Stomach (tissue), 8 donors: ENCODE measurements at regions not wholly inside any gene's neighbourhood (a gene's known extent, or its start where the extent isn't known, plus 50 kb on each side); places are given as distances from the start of the nearest gene placed in this dataset.

Experiments
- DNase-seq, 2 donors: peaks; one replicate each; pipeline versions ENCODE4 v3.0.0 to v3.0.0-alpha.2; 2013 to 2019
- H3K27ac ChIP-seq, 5 donors: fragments of 200-600 bp in 4 of 5; sonication (generic) in 4 of 5; one replicate each; pipeline ENCODE4 v1.5.1; 2013 to 2019; ENCODE audit warnings: mild to moderate bottlenecking in 1 of 5, moderate library complexity in 1 of 5
- H3K27me3 ChIP-seq, 3 donors: fragments of 200-600 bp; sonication (generic); one replicate each; pipeline ENCODE4 v1.5.1; 2017 to 2019; ENCODE audit warnings: mixed run types in 1 of 3
- H3K36me3 ChIP-seq, 4 donors: fragments of 200-600 bp; sonication (generic); 1 replicate in 3 of 4; 2 replicates in 1 of 4; pipeline ENCODE4 v1.5.1; 2016 to 2019
- H3K4me1 ChIP-seq, 4 donors: fragments of 200-600 bp; sonication (generic); one replicate each; pipeline ENCODE4 v1.5.1; 2016 to 2019
- H3K4me3 ChIP-seq, 4 donors: fragments of 200-600 bp; sonication (generic) in 3 of 4; one replicate each; pipeline ENCODE4 v1.5.1; 2016 to 2019; ENCODE audit warnings: mild to moderate bottlenecking in 1 of 4
- H3K9me3 ChIP-seq, 4 donors: fragments of 200-600 bp; sonication (generic); one replicate each; pipeline ENCODE4 v1.5.1; 2016 to 2019
- CTCF ChIP-seq, 7 experiments: fragments of 450-650 bp in 4 of 7; fragments of 200-600 bp in 3 of 7; sonication (generic) in 3 of 7; IDR thresholded peaks; one replicate each; pipeline ENCODE4 v1.5.1; 2016 to 2019; ENCODE audit warnings: antibody characterized with exemption in 7 of 7, control low read depth in 2 of 7, mild to moderate bottlenecking in 1 of 7
- EP300 ChIP-seq: sonication (generic); formaldehyde crosslinking; IDR thresholded peaks from one replicate; pipeline ENCODE4 v1.6.1; 2017; ENCODE audit warnings: antibody characterized with exemption
- POLR2A ChIP-seq, 4 donors: fragments of 450-650 bp; IDR thresholded peaks; one replicate each; pipeline ENCODE4 v1.6.1; 2016; ENCODE audit warnings: antibody characterized with exemption in 4 of 4, control low read depth in 2 of 4, mild to moderate bottlenecking in 1 of 4, moderate library complexity in 1 of 4
- POLR2AphosphoS5 ChIP-seq, 3 donors: sonication (generic); formaldehyde crosslinking; IDR thresholded peaks; one replicate each; pipeline ENCODE4 v1.6.1; 2016; ENCODE audit warnings: antibody characterized with exemption in 3 of 3
- WGBS, 5 donors: extraction: QIAGEN DNeasy Blood & Tissue Kit in 3 of 5; methylation state at CpG; one replicate each; pipeline versions ENCODE4 v1.1.5 to v1.1.7; 2013 to 2018; 5-methylcytosine and 5-hydroxymethylcytosine counted together
- intact Hi-C: fragments of 100-400 bp; cut with DNase I; formaldehyde crosslinking; loops from one replicate; pipeline ENCODE4 v1.15.1; 2023; ENCODE audit warnings: low total_unique reads
- donor health status: healthy with polysubstance abuse.
- donor health status: Bipolar disorder and iron deficiency.
- donor health status: healthy.

- intact Hi-C loops, result no loop called here
- peak overlapping the region; percentile 48 to 89 (median 67) for H3K27ac ChIP-seq
- H3K27me3 ChIP-seq, result no peaks in the 10 kb centered on the region
- H3K4me1 ChIP-seq, result peaks cover 58 to 100% (median 93%) of the 10 kb centered on the region in 4 donors
- peak in 1 of 2 donors; percentile 52 for DNase-seq
- peaks cover 0 to 13% (median 6%) of the 10 kb centered on the region in 4 donors for H3K36me3 ChIP-seq
- H3K4me3 ChIP-seq, result no peak overlapping the region
- H3K9me3 ChIP-seq, result no peaks in the 10 kb centered on the region
- 46 to 69% (median 49%) methylated on average over 16 of the region's 16 CpGs for WGBS, 5 donors
- no peak for TF ChIP-seq POLR2AphosphoS5 (IDR thresholded peaks at IDR 0.05)
- TF ChIP-seq EP300, result no peak
- no peak for TF ChIP-seq POLR2A (IDR thresholded peaks at IDR 0.05)
- TF ChIP-seq CTCF (IDR thresholded peaks at IDR 0.05), result no peak
These were observed 256.3 kb upstream of the KLF14 start for GRCh38 chr7:130990178-130990832.

DNA sequence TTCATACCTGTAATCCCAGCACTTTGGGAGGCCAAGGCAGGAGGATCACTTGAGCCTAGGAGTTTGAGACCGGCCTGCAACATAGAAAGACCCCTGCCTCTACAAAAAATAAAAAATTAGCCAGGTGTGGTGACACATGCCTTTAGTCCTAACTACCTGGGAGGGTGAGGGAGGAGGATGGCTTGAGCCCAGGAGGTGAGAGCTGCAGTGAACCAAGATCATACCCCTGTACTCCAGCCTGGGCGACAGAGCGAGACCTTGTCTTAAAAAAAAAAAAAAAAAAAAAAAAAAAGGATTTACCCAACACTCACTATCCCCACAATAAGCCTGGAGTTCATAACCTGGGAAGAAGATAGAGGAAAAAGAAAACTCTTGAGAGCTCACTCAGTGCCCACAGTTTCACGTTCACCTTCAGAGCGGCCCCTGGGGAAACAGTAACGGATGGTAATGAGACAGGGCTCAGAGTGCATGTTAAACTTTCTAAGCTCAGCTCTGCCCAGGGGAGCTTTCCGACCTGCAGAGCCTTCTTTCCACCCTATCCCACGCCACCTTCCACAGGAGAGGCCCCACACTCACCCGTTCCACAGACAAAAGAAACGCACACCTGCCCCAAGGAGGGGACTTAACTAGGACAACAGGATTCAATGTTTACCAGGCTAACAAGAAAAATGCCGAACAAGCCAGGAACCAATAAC is 259.8 kb upstream of the KLF14 start:
- H3K9me3 ChIP-seq, result no peaks in the 10 kb centered on the region
- no peaks in the 10 kb centered on the region for H3K27me3 ChIP-seq
- TF ChIP-seq POLR2A (IDR thresholded peaks at IDR 0.05) (no peak), CTCF (IDR thresholded peaks at IDR 0.05) (no peak), POLR2AphosphoS5 (IDR thresholded peaks at IDR 0.05) (no peak), EP300 (no peak)
- peaks cover 0 to 6% (median 3%) of the 10 kb centered on the region in 4 donors for H3K36me3 ChIP-seq
- peak overlapping the region in 1 of 4 donors; percentile 3 for H3K4me3 ChIP-seq
- no peak for DNase-seq
- 42 to 69% (median 58%) methylated on average over 11 of the region's 11 CpGs for WGBS, 5 donors
- H3K4me1 ChIP-seq, result peaks cover 76 to 100% (median 93%) of the 10 kb centered on the region in 4 donors
- peak overlapping the region; percentile 78 to 91 (median 88) for H3K27ac ChIP-seq
- intact Hi-C loops, result no loop called here

- H3K27me3 ChIP-seq, result no peaks in the 10 kb centered on the region
- H3K36me3 ChIP-seq, result peaks cover 0 to 8% (median 3%) of the 10 kb centered on the region in 4 donors
- intact Hi-C loops, result no loop called here
- no peaks in the 10 kb centered on the region for H3K9me3 ChIP-seq
- TF ChIP-seq CTCF (IDR thresholded peaks at IDR 0.05) (no peak), POLR2A (IDR thresholded peaks at IDR 0.05) (peak in 1 of 4 donors; percentile 46), POLR2AphosphoS5 (IDR thresholded peaks at IDR 0.05) (peak in 2 of 3 donors; percentile 81 to 83), EP300 (no peak)
- peak overlapping the region in 1 of 4 donors; percentile 3 for H3K4me3 ChIP-seq
- WGBS, 5 donors, result 23 to 37% (median 27%) methylated on average over 13 of the region's 13 CpGs
- peak overlapping the region; percentile 78 to 91 (median 88) for H3K27ac ChIP-seq
- H3K4me1 ChIP-seq, result peaks cover 81 to 100% (median 93%) of the 10 kb centered on the region in 4 donors
- peak; percentile 62 to 78 for DNase-seq
These were observed 260.5 kb upstream of the KLF14 start for GRCh38 chr7:130994378-130995115.
